GM12878 (cell line): ENCODE measurements at regions not wholly inside any gene's neighbourhood (a gene's known extent, or its start where the extent isn't known, plus 50 kb on each side); places are given as distances from the start of the nearest gene placed in this dataset.

ENCODE experiments used
- ATAC-seq: fragments of 200-7000 bp; cut with Tn5 transposase; 3 replicates; pipeline ENCODE4 v1.9.1; 2020; ENCODE audit warnings: mild to moderate bottlenecking, moderate library complexity
- BruUV-seq: library from RNA; stranded (reverse); fragments of 400-500 nt; replicated peaks from 2 replicates; lab custom pipeline; 2021; lab: Mats Ljungman, UMichigan
- CTCF ChIA-PET: fragments of 300-600 bp; sonication (Branson Sonifier 250); formaldehyde crosslinking; extraction: SDS; loops from one replicate; lab custom pipeline; 2021; ENCODE audit warnings: inconsistent platforms; lab: Yijun Ruan, JAX
- POLR2A ChIA-PET: fragments of 350-600 bp; formaldehyde crosslinking; extraction: SDS; loops from one replicate; lab custom pipeline; 2021; ENCODE audit warnings: inconsistent platforms; lab: Charles Lee
- RAD21 ChIA-PET: fragments of 300-600 bp; sonication (Branson Sonifier 250); formaldehyde crosslinking; loops from one replicate; lab custom pipeline; 2023; ENCODE audit warnings: antibody characterized with exemption; ENCODE audit not compliant: unreplicated experiment; lab: Charles Lee
- SMC1A ChIA-PET: fragments of 300-600 bp; sonication (Branson Sonifier 250); formaldehyde crosslinking; loops from one replicate; lab custom pipeline; 2023; ENCODE audit not compliant: unreplicated experiment, uncharacterized antibody; lab: Charles Lee
- DNase-seq: peaks from one replicate; pipeline ENCODE4 v3.0.0-alpha.2; 2011; ENCODE audit warnings: low read depth, low spot score
- FAIRE-seq: peaks from 3 replicates; lab custom pipeline; 2011; peaks lifted over from hg19 to GRCh38; lab: Jason Lieb, UNC
- H2AFZ ChIP-seq: 2 replicates; pipeline ENCODE4 v1.6.0; 2011; ENCODE audit warnings: low read depth, low read length, control low read depth; ENCODE audit not compliant: control insufficient read depth
- H3K27ac ChIP-seq: 2 replicates; pipeline ENCODE4 v1.5.1; 2011; ENCODE audit warnings: control low read depth; ENCODE audit not compliant: control insufficient read depth, insufficient read depth
- H3K27me3 ChIP-seq, 2 experiments: replicated peaks in 1 of 2; 2 replicates each; pipeline versions ENCODE4 v1.6.0 to v1.6.1; 2011; ENCODE audit warnings: low read length in 1 of 2; ENCODE audit not compliant: control insufficient read depth in 2 of 2, insufficient read depth in 2 of 2
- H3K36me3 ChIP-seq, 2 experiments: 2 replicates each; pipeline ENCODE4 v1.5.1; 2011; ENCODE audit warnings: low read length in 1 of 2; ENCODE audit not compliant: control insufficient read depth in 2 of 2, insufficient read depth in 2 of 2
- H3K4me1 ChIP-seq: 2 replicates; pipeline ENCODE4 v1.6.1; 2011; ENCODE audit warnings: mild to moderate bottlenecking, low read length, moderate library complexity, mixed read lengths; ENCODE audit not compliant: control insufficient read depth, insufficient read depth
- H3K4me2 ChIP-seq: 2 replicates; pipeline ENCODE4 v1.6.0; 2011; ENCODE audit warnings: control low read depth; ENCODE audit not compliant: control insufficient read depth, insufficient read depth
- H3K4me3 ChIP-seq: fragments of 200-600 bp; sonication (generic); 2 replicates; pipeline ENCODE4 v1.5.1; 2016
- H3K79me2 ChIP-seq: 2 replicates; pipeline ENCODE4 v1.6.0; 2011; ENCODE audit warnings: low read length; ENCODE audit not compliant: control insufficient read depth, insufficient read depth
- H3K9ac ChIP-seq: 2 replicates; pipeline ENCODE4 v1.8.0; 2011; ENCODE audit warnings: low read length, control low read depth, mixed read lengths; ENCODE audit not compliant: control insufficient read depth, insufficient read depth
- H3K9me3 ChIP-seq: replicated peaks from 3 replicates; pipeline ENCODE4 v1.5.1; 2011; ENCODE audit warnings: mild to moderate bottlenecking, low read length; ENCODE audit not compliant: control insufficient read depth, insufficient read depth
- H4K20me1 ChIP-seq: 2 replicates; pipeline ENCODE4 v1.6.0; 2011; ENCODE audit not compliant: control insufficient read depth, insufficient read depth
- BCL11A ChIP-seq: IDR thresholded peaks from 2 replicates; pipeline ENCODE4 v1.6.1; 2011; ENCODE audit warnings: low read depth, low read length
- CBX3 ChIP-seq: fragments of 200-600 bp; sonication (generic); IDR thresholded peaks from 2 replicates; pipeline ENCODE4 v1.6.1; 2016; ENCODE audit warnings: low read depth, borderline replicate concordance
- E2F4 ChIP-seq: IDR thresholded peaks from 2 replicates; pipeline ENCODE4 v1.6.1; 2012; ENCODE audit warnings: low read depth, low read length, improper control_type of control experiment
- EZH2 ChIP-seq: IDR thresholded peaks from 2 replicates; pipeline ENCODE4 v1.6.1; 2012; ENCODE audit warnings: low read depth, mild to moderate bottlenecking, control low read depth, inconsistent platforms, low read length, borderline replicate concordance; ENCODE audit not compliant: control insufficient read depth
- MYB ChIP-seq: fragments of 150-350 bp; IDR thresholded peaks from 2 replicates; pipeline ENCODE4 v1.6.1; 2014; ENCODE audit warnings: mild to moderate bottlenecking, low read depth, low read length, borderline replicate concordance
- NKRF ChIP-seq: fragments of 450-650 bp; conservative IDR thresholded peaks from 2 replicates; pipeline ENCODE4 v1.6.1; 2017; ENCODE audit warnings: mild to moderate bottlenecking, moderate library complexity
- POLR2AphosphoS5 ChIP-seq: IDR thresholded peaks from 2 replicates; pipeline ENCODE4 v1.6.1; 2011; ENCODE audit warnings: mild to moderate bottlenecking, low read length, inconsistent platforms
- POU2F2 ChIP-seq: IDR thresholded peaks from 3 replicates; pipeline ENCODE4 v1.6.1; 2011; ENCODE audit warnings: low read depth, mild to moderate bottlenecking, low read length, borderline replicate concordance
- RELA ChIP-seq: fragments of 450-650 bp; IDR thresholded peaks from 2 replicates; pipeline ENCODE4 v1.8.0; 2014; ENCODE audit warnings: borderline replicate concordance; ENCODE audit not compliant: partially characterized antibody
- REST ChIP-seq: IDR thresholded peaks from 2 replicates; pipeline ENCODE4 v1.6.1; 2012; ENCODE audit warnings: mild to moderate bottlenecking, low read depth, low read length
- STAT1 ChIP-seq: fragments of 450-650 bp; conservative IDR thresholded peaks from 2 replicates; pipeline ENCODE4 v1.6.1; 2014; ENCODE audit warnings: antibody characterized with exemption, mild to moderate bottlenecking
- ZBED1 ChIP-seq: IDR thresholded peaks from 2 replicates; pipeline ENCODE4 v1.6.1; 2016; ENCODE audit warnings: borderline replicate concordance
- ZNF274 ChIP-seq: IDR thresholded peaks from one replicate; pipeline ENCODE4 v1.8.0; 2011; ENCODE audit not compliant: insufficient read length, insufficient read depth
- ZNF622 ChIP-seq: fragments of 450-650 bp; IDR thresholded peaks from 2 replicates; pipeline ENCODE4 v1.6.1; 2017; ENCODE audit warnings: mild to moderate bottlenecking, inconsistent platforms
- in situ Hi-C: fragments of 300-500 bp; cut with MboI; formaldehyde crosslinking; loops from 9 replicates; pipeline ENCODE4 v1.14.3; 2018; ENCODE audit warnings: mixed read lengths
- intact Hi-C: fragments of 100-400 bp; cut with micrococcal nuclease; formaldehyde crosslinking; loops from one replicate; pipeline ENCODE4 v1.14.2; 2022; ENCODE audit not compliant: unreplicated experiment

GRCh38 chr6:112933947-112934346, 586.8 kb downstream of the RFPL4B start:
- Histone ChIP-seq H3K36me3 (no peaks in the 10 kb centered on the region), H3K9me3 (no peaks in the 10 kb centered on the region), H3K4me2 (no peak overlapping the region), H2AFZ (no peak overlapping the region), H3K4me1 (no peaks in the 10 kb centered on the region), H3K27me3 (no peaks in the 10 kb centered on the region), H3K27ac (no peak overlapping the region), H4K20me1 (no peaks in the 10 kb centered on the region), H3K9ac (no peak overlapping the region), H3K4me3 (no peak overlapping the region), H3K79me2 (no peaks in the 10 kb centered on the region)
- ChIA-PET SMC1A (no interaction called here), CTCF (interaction anchor here (0.8 kb wide), 1 partner anchor 829 kb away, joined by 3 read pairs; no protein-coding TSS in a partner anchor), RAD21 (no interaction called here), POLR2A (no interaction called here)
- in situ Hi-C loops: no loop called here
- no TSS peak for BruUV-seq
- no peak for ATAC-seq
- no peak for TF ChIP-seq NKRF
- TF ChIP-seq STAT1: no peak
- no peak for TF ChIP-seq MYB
- no peak for TF ChIP-seq E2F4
- TF ChIP-seq POU2F2: no peak
- TF ChIP-seq ZNF274: no peak
- no peak for TF ChIP-seq ZBED1
- TF ChIP-seq CBX3: no peak
- TF ChIP-seq POLR2AphosphoS5: no peak
- TF ChIP-seq BCL11A: no peak
- TF ChIP-seq EZH2: no peak
- no peak for TF ChIP-seq RELA
- TF ChIP-seq REST: no peak
- no peak for TF ChIP-seq ZNF622
- no peak for DNase-seq
- intact Hi-C loops: no loop called here
- no peak for FAIRE-seq
